ENCODE measurements at regions not wholly inside any gene's neighbourhood (a gene's known extent, or its start where the extent isn't known, plus 50 kb on each side); places are given as distances from the start of the nearest gene placed in this dataset.

GRCh38 chr11:81913793-81914192 is 819.9 kb downstream of the FAM181B start:
- TF ChIP-seq EP300 (IDR thresholded peaks at IDR 0.05) (no peak), POLR2AphosphoS5 (IDR thresholded peaks at IDR 0.05) (no peak), POLR2A (IDR thresholded peaks at IDR 0.05) (no peak), CTCF (IDR thresholded peaks at IDR 0.05) (no peak)

Data from sigmoid colon (tissue), 4 donors.